Omental fat pad (tissue), 3 donors: ENCODE measurements at regions not wholly inside any gene's neighbourhood (a gene's known extent, or its start where the extent isn't known, plus 50 kb on each side); places are given as distances from the start of the nearest gene placed in this dataset.

Experiments
- ATAC-seq: fragments of 150-250 bp; one replicate; pipeline ENCODE4 v1.9.1; 2016; ENCODE audit warnings: mild to moderate bottlenecking, moderate library complexity; ENCODE audit not compliant: low FRiP score
- DNase-seq: peaks from one replicate; pipeline ENCODE4 v3.0.0-alpha.2; 2019; ENCODE audit warnings: low spot score
- TF ChIP-seq, protein P1 (sequence below), 3 donors: fragments of 450-650 bp; IDR thresholded peaks; one replicate each; pipeline ENCODE4 v1.5.1; 2016 to 2017; ENCODE audit warnings: antibody characterized with exemption in 3 of 3, mild to moderate bottlenecking in 3 of 3, moderate library complexity in 2 of 3

DNA sequence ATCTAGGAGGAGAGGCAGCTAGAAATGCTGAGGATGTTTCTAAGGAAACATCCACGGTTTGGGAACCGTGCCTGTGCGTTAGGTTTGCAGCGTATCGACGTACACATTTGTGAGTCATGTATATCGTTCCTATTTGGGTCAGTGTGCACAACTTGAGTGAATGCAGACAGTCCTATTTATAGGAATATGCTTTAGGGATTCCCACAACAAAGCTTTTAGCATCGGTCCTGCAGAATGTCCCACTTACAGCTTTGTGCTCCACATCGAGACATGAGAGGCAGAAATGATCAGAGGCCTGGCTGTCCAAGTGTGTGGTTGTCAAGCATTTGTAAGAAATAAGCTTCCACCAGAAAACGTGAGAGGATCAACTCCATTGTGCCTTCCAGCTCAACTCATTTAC is 1282.7 kb upstream of the WWC1 start:
- no peak for ATAC-seq

DNA sequence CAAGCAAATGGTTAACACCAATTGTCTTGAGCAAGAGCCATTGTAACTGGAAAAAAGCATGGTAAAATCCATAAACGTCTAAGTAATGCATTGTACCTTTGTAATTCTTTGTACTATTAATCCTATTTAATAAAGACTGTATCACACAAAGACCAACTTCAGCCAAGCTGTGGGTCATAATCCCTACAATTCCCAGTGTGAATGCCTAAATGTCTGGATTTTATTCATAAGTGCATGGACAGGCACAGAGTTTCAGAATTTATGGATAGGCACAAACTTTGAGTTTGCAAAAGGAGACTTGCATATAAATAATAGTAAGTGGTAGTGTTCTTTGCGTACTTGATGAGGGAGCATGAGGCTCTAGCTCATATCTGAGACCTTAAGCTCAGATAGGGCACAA is 1280.2 kb upstream of the WWC1 start:
- DNase-seq (no peak), ATAC-seq (no peak)
- TF ChIP-seq, protein P1, sequence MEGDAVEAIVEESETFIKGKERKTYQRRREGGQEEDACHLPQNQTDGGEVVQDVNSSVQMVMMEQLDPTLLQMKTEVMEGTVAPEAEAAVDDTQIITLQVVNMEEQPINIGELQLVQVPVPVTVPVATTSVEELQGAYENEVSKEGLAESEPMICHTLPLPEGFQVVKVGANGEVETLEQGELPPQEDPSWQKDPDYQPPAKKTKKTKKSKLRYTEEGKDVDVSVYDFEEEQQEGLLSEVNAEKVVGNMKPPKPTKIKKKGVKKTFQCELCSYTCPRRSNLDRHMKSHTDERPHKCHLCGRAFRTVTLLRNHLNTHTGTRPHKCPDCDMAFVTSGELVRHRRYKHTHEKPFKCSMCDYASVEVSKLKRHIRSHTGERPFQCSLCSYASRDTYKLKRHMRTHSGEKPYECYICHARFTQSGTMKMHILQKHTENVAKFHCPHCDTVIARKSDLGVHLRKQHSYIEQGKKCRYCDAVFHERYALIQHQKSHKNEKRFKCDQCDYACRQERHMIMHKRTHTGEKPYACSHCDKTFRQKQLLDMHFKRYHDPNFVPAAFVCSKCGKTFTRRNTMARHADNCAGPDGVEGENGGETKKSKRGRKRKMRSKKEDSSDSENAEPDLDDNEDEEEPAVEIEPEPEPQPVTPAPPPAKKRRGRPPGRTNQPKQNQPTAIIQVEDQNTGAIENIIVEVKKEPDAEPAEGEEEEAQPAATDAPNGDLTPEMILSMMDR (IDR thresholded peaks at IDR 0.05), result no peak

More for the DNA sequence above, 1282.7 kb upstream of the WWC1 start:
- no peak for DNase-seq
- TF ChIP-seq, protein P1 (IDR thresholded peaks at IDR 0.05), result no peak

- ATAC-seq, result no peak
- TF ChIP-seq, protein P1 (IDR thresholded peaks at IDR 0.05), result no peak
- DNase-seq, result no peak
Observed at GRCh38 chr5:167012123-167013034, 1279.1 kb upstream of the WWC1 start.

DNA sequence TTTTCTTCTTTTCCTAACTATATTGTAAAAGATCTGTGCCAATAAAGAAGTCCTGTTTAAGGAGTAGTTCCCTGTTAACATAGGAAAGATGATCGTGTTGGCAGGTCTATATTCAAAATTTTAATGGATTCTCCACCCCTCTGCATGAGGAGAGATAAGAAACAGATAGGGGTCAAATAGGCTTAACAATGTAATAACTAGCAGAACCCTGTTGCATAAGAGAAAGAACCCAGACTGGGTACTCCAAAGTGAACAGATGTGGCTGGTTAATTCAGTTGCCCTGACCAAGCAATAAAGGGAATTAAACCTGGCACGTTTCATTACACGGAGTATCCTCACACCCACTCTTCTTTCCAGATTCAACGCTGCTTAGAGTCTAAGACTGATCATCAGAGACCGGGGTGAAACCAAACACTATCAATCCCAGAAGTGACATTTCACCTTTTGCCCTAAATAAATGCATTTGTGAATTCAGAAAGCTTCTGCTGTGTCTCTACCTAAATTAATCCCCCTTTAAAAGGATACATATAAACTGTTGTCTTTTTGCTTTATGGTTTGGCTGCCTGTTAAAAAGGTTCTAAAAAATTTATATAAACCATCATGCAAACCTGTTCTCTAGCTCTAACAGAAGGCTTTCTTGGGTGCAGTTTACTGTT is 1276.9 kb upstream of the WWC1 start:
- TF ChIP-seq, protein P1 (IDR thresholded peaks at IDR 0.05), result no peak
- DNase-seq, result no peak
- no peak for ATAC-seq

- ATAC-seq, result no peak
- TF ChIP-seq, protein P1 (IDR thresholded peaks at IDR 0.05), result no peak
- DNase-seq, result no peak
Observed at GRCh38 chr5:167020418-167020817, 1271.0 kb upstream of the WWC1 start.

- ATAC-seq, result no peak
- TF ChIP-seq, protein P1 (IDR thresholded peaks at IDR 0.05), result no peak
- no peak for DNase-seq
Observed at GRCh38 chr5:167029488-167029887, 1262.0 kb upstream of the WWC1 start.
